ENCODE measurements at regions not wholly inside any gene's neighbourhood (a gene's known extent, or its start where the extent isn't known, plus 50 kb on each side); places are given as distances from the start of the nearest gene placed in this dataset.

GRCh38 chr2:143877876-143878530, 641.9 kb downstream of the ZEB2 start:
- H3K4me1 ChIP-seq (ENCODE audit: control insufficient read depth in 1 of 2, insufficient read depth in 2 of 2, low read length in 2 of 2) = no peaks in the 10 kb centered on the region

GRCh38 chr2:143877056-143877455, 642.9 kb downstream of the ZEB2 start:
- Mint-ChIP-seq H3K36me3 (no peaks in the 10 kb centered on the region), H3K4me3 (no peak overlapping the region), H3K27me3 (ENCODE audit: low read depth in 3 of 3) (peaks cover 0 to 1% (median 0%) of the 10 kb centered on the region in 3 donors), H3K27ac (no peak overlapping the region), H3K9me3 (peaks cover 2 to 6% (median 3%) of the 10 kb centered on the region in 7 donors), H3K4me1 (no peaks in the 10 kb centered on the region)
- 87% methylated on average over 9 of the region's 11 CpGs for WGBS (ENCODE audit: insufficient coverage)
- Histone ChIP-seq H3K4me3 (replicated peaks in 1 of 3; ENCODE audit: low read depth in 2 of 3, low read length in 3 of 3) (no peak overlapping the region), H3K4me2 (replicated peaks; ENCODE audit: extremely low read depth, low read length, poor library complexity, severe bottlenecking) (no peak overlapping the region), H3K9me3 (replicated peaks in 1 of 2; ENCODE audit: control insufficient read depth in 1 of 2, insufficient read depth in 1 of 2, low read length in 2 of 2) (no peaks in the 10 kb centered on the region), H3K9ac (ENCODE audit: insufficient read depth, low read length, poor library complexity, severe bottlenecking) (no peak overlapping the region), H3K27ac (ENCODE audit: low read depth in 1 of 2, low read length in 2 of 2) (no peak overlapping the region), H3K4me1 (ENCODE audit: control insufficient read depth in 1 of 2, insufficient read depth in 2 of 2, low read length in 2 of 2) (no peaks in the 10 kb centered on the region), H3K79me2 (ENCODE audit: insufficient read depth, low read length) (no peaks in the 10 kb centered on the region), H3K36me3 (replicated peaks in 1 of 2; ENCODE audit: control insufficient read depth in 1 of 2, insufficient read depth in 2 of 2, low read length in 2 of 2) (no peaks in the 10 kb centered on the region), H2AFZ (ENCODE audit: insufficient read depth, low read depth, low read length, poor library complexity, severe bottlenecking) (no peak overlapping the region), H4K20me1 (ENCODE audit: insufficient read depth, low read length) (no peaks in the 10 kb centered on the region), H3K27me3 (ENCODE audit: control insufficient read depth in 2 of 2, insufficient read depth in 2 of 2, low read length in 2 of 2) (no peaks in the 10 kb centered on the region)
- TF ChIP-seq, protein P1, sequence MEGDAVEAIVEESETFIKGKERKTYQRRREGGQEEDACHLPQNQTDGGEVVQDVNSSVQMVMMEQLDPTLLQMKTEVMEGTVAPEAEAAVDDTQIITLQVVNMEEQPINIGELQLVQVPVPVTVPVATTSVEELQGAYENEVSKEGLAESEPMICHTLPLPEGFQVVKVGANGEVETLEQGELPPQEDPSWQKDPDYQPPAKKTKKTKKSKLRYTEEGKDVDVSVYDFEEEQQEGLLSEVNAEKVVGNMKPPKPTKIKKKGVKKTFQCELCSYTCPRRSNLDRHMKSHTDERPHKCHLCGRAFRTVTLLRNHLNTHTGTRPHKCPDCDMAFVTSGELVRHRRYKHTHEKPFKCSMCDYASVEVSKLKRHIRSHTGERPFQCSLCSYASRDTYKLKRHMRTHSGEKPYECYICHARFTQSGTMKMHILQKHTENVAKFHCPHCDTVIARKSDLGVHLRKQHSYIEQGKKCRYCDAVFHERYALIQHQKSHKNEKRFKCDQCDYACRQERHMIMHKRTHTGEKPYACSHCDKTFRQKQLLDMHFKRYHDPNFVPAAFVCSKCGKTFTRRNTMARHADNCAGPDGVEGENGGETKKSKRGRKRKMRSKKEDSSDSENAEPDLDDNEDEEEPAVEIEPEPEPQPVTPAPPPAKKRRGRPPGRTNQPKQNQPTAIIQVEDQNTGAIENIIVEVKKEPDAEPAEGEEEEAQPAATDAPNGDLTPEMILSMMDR (IDR thresholded peaks at IDR 0.05) = no peak
- intact Hi-C loops (cut with micrococcal nuclease) = no loop called here
- no peak for DNase-seq

More at GRCh38 chr2:143877876-143878530, 641.9 kb downstream of the ZEB2 start:
- H2AFZ ChIP-seq (ENCODE audit: insufficient read depth, low read depth, low read length, poor library complexity, severe bottlenecking) = no peak overlapping the region
- Mint-ChIP-seq H3K9me3 (peaks cover 2 to 8% (median 3%) of the 10 kb centered on the region in 7 donors), H3K4me1 (no peaks in the 10 kb centered on the region), H3K27ac (no peak overlapping the region), H3K36me3 (no peaks in the 10 kb centered on the region), H3K4me3 (no peak overlapping the region), H3K27me3 (ENCODE audit: low read depth in 3 of 3) (peaks cover 0 to 1% (median 0%) of the 10 kb centered on the region in 3 donors)
- no peaks in the 10 kb centered on the region for H3K79me2 ChIP-seq (ENCODE audit: insufficient read depth, low read length)
- H4K20me1 ChIP-seq (ENCODE audit: insufficient read depth, low read length) = no peaks in the 10 kb centered on the region
- no peak overlapping the region for H3K4me3 ChIP-seq (replicated peaks in 1 of 3; ENCODE audit: low read depth in 2 of 3, low read length in 3 of 3)
- H3K4me2 ChIP-seq (replicated peaks; ENCODE audit: extremely low read depth, low read length, poor library complexity, severe bottlenecking) = no peak overlapping the region
- DNase-seq = no peak
- intact Hi-C loops (cut with micrococcal nuclease) = no loop called here
- no peak overlapping the region for H3K9ac ChIP-seq (ENCODE audit: insufficient read depth, low read length, poor library complexity, severe bottlenecking)
- TF ChIP-seq, protein P1 (IDR thresholded peaks at IDR 0.05) = no peak
- H3K27ac ChIP-seq (ENCODE audit: low read depth in 1 of 2, low read length in 2 of 2) = no peak overlapping the region
- H3K36me3 ChIP-seq (replicated peaks in 1 of 2; ENCODE audit: control insufficient read depth in 1 of 2, insufficient read depth in 2 of 2, low read length in 2 of 2) = no peaks in the 10 kb centered on the region
- no CpG with 5 or more reads among the region's 1 CpG for WGBS (ENCODE audit: insufficient coverage)
- no peaks in the 10 kb centered on the region for H3K9me3 ChIP-seq (replicated peaks in 1 of 2; ENCODE audit: control insufficient read depth in 1 of 2, insufficient read depth in 1 of 2, low read length in 2 of 2)
- no peaks in the 10 kb centered on the region for H3K27me3 ChIP-seq (ENCODE audit: control insufficient read depth in 2 of 2, insufficient read depth in 2 of 2, low read length in 2 of 2)

All from CD14-positive monocyte (primary cell).